Suprapubic skin (tissue), 3 donors: ENCODE measurements at regions not wholly inside any gene's neighbourhood (a gene's known extent, or its start where the extent isn't known, plus 50 kb on each side); places are given as distances from the start of the nearest gene placed in this dataset.

Experiments used
- CTCF ChIP-seq, 2 donors: fragments of 200-600 bp in 1 of 2; fragments of 450-650 bp in 1 of 2; sonication (generic) in 1 of 2; IDR thresholded peaks; one replicate each; pipeline ENCODE4 v1.5.1; 2016 to 2019; ENCODE audit warnings: antibody characterized with exemption in 2 of 2, mild to moderate bottlenecking in 1 of 2, moderate library complexity in 1 of 2
- POLR2A ChIP-seq, 2 donors: fragments of 450-650 bp; IDR thresholded peaks; one replicate each; pipeline ENCODE4 v1.6.1; 2017; ENCODE audit warnings: antibody characterized with exemption in 2 of 2, mild to moderate bottlenecking in 2 of 2, moderate library complexity in 2 of 2

GRCh38 chr1:173414539-173415226 lies 62.5 kb upstream of the PRDX6 start:
- TF ChIP-seq CTCF (IDR thresholded peaks at IDR 0.05): no peak
- no peak for TF ChIP-seq POLR2A (IDR thresholded peaks at IDR 0.05)
